GM12891 (cell line): ENCODE measurements at regions not wholly inside any gene's neighbourhood (a gene's known extent, or its start where the extent isn't known, plus 50 kb on each side); places are given as distances from the start of the nearest gene placed in this dataset.

Source experiments
- POLR2AphosphoS5 ChIP-seq: IDR thresholded peaks from 2 replicates; pipeline ENCODE4 v1.6.1; 2011; ENCODE audit warnings: low read depth, low read length, control low read depth
- TAF1 ChIP-seq: IDR thresholded peaks from 2 replicates; pipeline ENCODE4 v1.6.1; 2011; ENCODE audit warnings: low read depth, low read length, control low read depth

DNA sequence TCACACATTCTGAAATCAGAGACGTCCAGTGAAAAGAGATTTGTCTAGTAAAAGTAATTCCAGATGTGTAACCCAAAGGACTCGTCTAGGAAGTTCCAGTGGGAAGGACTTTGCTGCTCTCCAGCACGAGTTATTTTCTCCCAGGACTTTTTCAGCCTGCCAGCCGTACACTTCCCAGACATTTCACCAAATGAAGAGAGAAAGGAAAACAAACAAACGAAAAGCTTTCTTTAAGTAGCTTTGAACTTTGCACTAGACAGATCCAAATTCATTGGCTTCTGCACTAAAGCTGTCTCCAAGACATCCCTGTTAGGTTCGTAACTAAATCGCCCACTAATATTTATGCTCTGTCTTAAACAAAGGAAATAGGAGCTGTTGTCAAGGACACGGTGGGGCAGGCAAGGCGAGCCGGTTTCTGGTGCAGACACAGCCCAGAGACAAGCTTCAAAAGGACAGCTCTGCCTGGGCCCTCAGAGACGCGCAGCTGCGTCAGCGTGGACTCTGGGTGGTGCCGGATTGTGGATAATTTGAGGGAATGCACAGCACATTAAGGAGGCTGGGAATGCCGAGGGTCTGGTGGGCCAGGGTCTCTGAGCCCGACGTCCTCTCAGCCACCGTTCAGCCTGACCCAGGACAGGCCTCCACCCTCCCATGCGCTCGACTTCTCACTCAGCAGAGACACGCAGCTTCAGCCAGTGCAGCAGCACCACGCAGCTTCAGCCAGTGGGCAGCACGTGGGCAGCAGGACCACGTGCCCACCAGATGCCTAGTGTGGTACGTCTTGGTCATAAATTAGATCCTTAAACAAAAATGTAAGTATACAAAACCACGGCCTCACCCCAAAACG lies 64.1 kb upstream of the INSIG1 start:
- no peak for TF ChIP-seq TAF1
- no peak for TF ChIP-seq POLR2AphosphoS5
